GM12878 (cell line): ENCODE measurements at regions not wholly inside any gene's neighbourhood (a gene's known extent, or its start where the extent isn't known, plus 50 kb on each side); places are given as distances from the start of the nearest gene placed in this dataset.
A peak's percentile ranks its signal among the peaks of the same experiment; 100 is the strongest.

Experiments
- ATAC-seq: fragments of 200-7000 bp; cut with Tn5 transposase; 3 replicates; pipeline ENCODE4 v1.9.1; 2020; ENCODE audit warnings: mild to moderate bottlenecking, moderate library complexity
- BruUV-seq: library from RNA; stranded (reverse); fragments of 400-500 nt; replicated peaks from 2 replicates; lab custom pipeline; 2021; lab: Mats Ljungman, UMichigan
- CTCF ChIA-PET: fragments of 300-600 bp; sonication (Branson Sonifier 250); formaldehyde crosslinking; extraction: SDS; loops from one replicate; lab custom pipeline; 2021; ENCODE audit warnings: inconsistent platforms; lab: Yijun Ruan, JAX
- POLR2A ChIA-PET: fragments of 350-600 bp; formaldehyde crosslinking; extraction: SDS; loops from one replicate; lab custom pipeline; 2021; ENCODE audit warnings: inconsistent platforms; lab: Charles Lee
- RAD21 ChIA-PET: fragments of 300-600 bp; sonication (Branson Sonifier 250); formaldehyde crosslinking; loops from one replicate; lab custom pipeline; 2023; ENCODE audit warnings: antibody characterized with exemption; ENCODE audit not compliant: unreplicated experiment; lab: Charles Lee
- SMC1A ChIA-PET: fragments of 300-600 bp; sonication (Branson Sonifier 250); formaldehyde crosslinking; loops from one replicate; lab custom pipeline; 2023; ENCODE audit not compliant: unreplicated experiment, uncharacterized antibody; lab: Charles Lee
- DNase-seq: peaks from one replicate; pipeline ENCODE4 v3.0.0-alpha.2; 2011; ENCODE audit warnings: low read depth, low spot score
- FAIRE-seq: peaks from 3 replicates; lab custom pipeline; 2011; peaks lifted over from hg19 to GRCh38; lab: Jason Lieb, UNC
- H2AFZ ChIP-seq: 2 replicates; pipeline ENCODE4 v1.6.0; 2011; ENCODE audit warnings: low read depth, low read length, control low read depth; ENCODE audit not compliant: control insufficient read depth
- H3K27ac ChIP-seq: 2 replicates; pipeline ENCODE4 v1.5.1; 2011; ENCODE audit warnings: control low read depth; ENCODE audit not compliant: control insufficient read depth, insufficient read depth
- H3K27me3 ChIP-seq, 2 experiments: replicated peaks in 1 of 2; 2 replicates each; pipeline versions ENCODE4 v1.6.0 to v1.6.1; 2011; ENCODE audit warnings: low read length in 1 of 2; ENCODE audit not compliant: control insufficient read depth in 2 of 2, insufficient read depth in 2 of 2
- H3K36me3 ChIP-seq, 2 experiments: 2 replicates each; pipeline ENCODE4 v1.5.1; 2011; ENCODE audit warnings: low read length in 1 of 2; ENCODE audit not compliant: control insufficient read depth in 2 of 2, insufficient read depth in 2 of 2
- H3K4me1 ChIP-seq: 2 replicates; pipeline ENCODE4 v1.6.1; 2011; ENCODE audit warnings: mild to moderate bottlenecking, low read length, moderate library complexity, mixed read lengths; ENCODE audit not compliant: control insufficient read depth, insufficient read depth
- H3K4me2 ChIP-seq: 2 replicates; pipeline ENCODE4 v1.6.0; 2011; ENCODE audit warnings: control low read depth; ENCODE audit not compliant: control insufficient read depth, insufficient read depth
- H3K4me3 ChIP-seq: fragments of 200-600 bp; sonication (generic); 2 replicates; pipeline ENCODE4 v1.5.1; 2016
- H3K79me2 ChIP-seq: 2 replicates; pipeline ENCODE4 v1.6.0; 2011; ENCODE audit warnings: low read length; ENCODE audit not compliant: control insufficient read depth, insufficient read depth
- H3K9ac ChIP-seq: 2 replicates; pipeline ENCODE4 v1.8.0; 2011; ENCODE audit warnings: low read length, control low read depth, mixed read lengths; ENCODE audit not compliant: control insufficient read depth, insufficient read depth
- H3K9me3 ChIP-seq: replicated peaks from 3 replicates; pipeline ENCODE4 v1.5.1; 2011; ENCODE audit warnings: mild to moderate bottlenecking, low read length; ENCODE audit not compliant: control insufficient read depth, insufficient read depth
- H4K20me1 ChIP-seq: 2 replicates; pipeline ENCODE4 v1.6.0; 2011; ENCODE audit not compliant: control insufficient read depth, insufficient read depth
- ATF7 ChIP-seq: fragments of 450-650 bp; IDR thresholded peaks from 2 replicates; pipeline ENCODE4 v1.6.1; 2016; ENCODE audit warnings: low read depth, mild to moderate bottlenecking
- CBX3 ChIP-seq: fragments of 200-600 bp; sonication (generic); IDR thresholded peaks from 2 replicates; pipeline ENCODE4 v1.6.1; 2016; ENCODE audit warnings: low read depth, borderline replicate concordance
- EGR1 ChIP-seq, 2 experiments: IDR thresholded peaks; 1 replicate in 1 of 2; 2 replicates in 1 of 2; pipeline ENCODE4 v1.6.1; 2011 to 2012; ENCODE audit warnings: low read depth in 2 of 2, low read length in 2 of 2, borderline replicate concordance in 1 of 2, mild to moderate bottlenecking in 1 of 2, moderate library complexity in 1 of 2
- GABPA ChIP-seq: IDR thresholded peaks from 2 replicates; pipeline ENCODE4 v1.6.1; 2014; ENCODE audit warnings: antibody characterized with exemption, low read depth, mild to moderate bottlenecking, inconsistent platforms
- JUNB ChIP-seq: IDR thresholded peaks from 2 replicates; pipeline ENCODE4 v1.6.1; 2016; ENCODE audit warnings: antibody characterized with exemption, mild to moderate bottlenecking
- MEF2A ChIP-seq: IDR thresholded peaks from 2 replicates; pipeline ENCODE4 v1.6.1; 2011; ENCODE audit warnings: low read depth, mild to moderate bottlenecking, low read length, moderate library complexity; ENCODE audit not compliant: insufficient read depth
- MTA3 ChIP-seq: IDR thresholded peaks from 2 replicates; pipeline ENCODE4 v1.6.1; 2012; ENCODE audit warnings: low read length, inconsistent platforms, borderline replicate concordance
- MXI1 ChIP-seq: fragments of 150-350 bp; IDR thresholded peaks from 2 replicates; pipeline ENCODE4 v1.6.1; 2011; ENCODE audit warnings: low read depth, mild to moderate bottlenecking, inconsistent platforms, low read length, improper control_type of control experiment
- YBX1 ChIP-seq: fragments of 450-650 bp; IDR thresholded peaks from 2 replicates; pipeline ENCODE4 v1.6.1; 2016; ENCODE audit warnings: antibody characterized with exemption
- ZNF207 ChIP-seq: fragments of 450-650 bp; IDR thresholded peaks from 2 replicates; pipeline ENCODE4 v1.6.1; 2014; ENCODE audit warnings: antibody characterized with exemption, mild to moderate bottlenecking, borderline replicate concordance
- ZNF24 ChIP-seq: fragments of 450-650 bp; IDR thresholded peaks from 2 replicates; pipeline ENCODE4 v1.6.1; 2017; ENCODE audit warnings: antibody characterized with exemption, mild to moderate bottlenecking
- WGBS: methylation state at CpG from one replicate; pipeline ENCODE4 v1.1.6; 2016; ENCODE audit warnings: low lambda C conversion rate; ENCODE audit not compliant: insufficient replicate concordance, insufficient coverage; ENCODE audit errors: missing lambda C conversion rate; 5-methylcytosine and 5-hydroxymethylcytosine counted together
- in situ Hi-C: fragments of 300-500 bp; cut with MboI; formaldehyde crosslinking; loops from 9 replicates; pipeline ENCODE4 v1.14.3; 2018; ENCODE audit warnings: mixed read lengths
- intact Hi-C: fragments of 100-400 bp; cut with micrococcal nuclease; formaldehyde crosslinking; loops from one replicate; pipeline ENCODE4 v1.14.2; 2022; ENCODE audit not compliant: unreplicated experiment
- TF ChIP-seq, protein P1 (sequence below): fragments of 450-650 bp; IDR thresholded peaks from 2 replicates; pipeline ENCODE4 v1.6.1; 2016; ENCODE audit warnings: mild to moderate bottlenecking

DNA sequence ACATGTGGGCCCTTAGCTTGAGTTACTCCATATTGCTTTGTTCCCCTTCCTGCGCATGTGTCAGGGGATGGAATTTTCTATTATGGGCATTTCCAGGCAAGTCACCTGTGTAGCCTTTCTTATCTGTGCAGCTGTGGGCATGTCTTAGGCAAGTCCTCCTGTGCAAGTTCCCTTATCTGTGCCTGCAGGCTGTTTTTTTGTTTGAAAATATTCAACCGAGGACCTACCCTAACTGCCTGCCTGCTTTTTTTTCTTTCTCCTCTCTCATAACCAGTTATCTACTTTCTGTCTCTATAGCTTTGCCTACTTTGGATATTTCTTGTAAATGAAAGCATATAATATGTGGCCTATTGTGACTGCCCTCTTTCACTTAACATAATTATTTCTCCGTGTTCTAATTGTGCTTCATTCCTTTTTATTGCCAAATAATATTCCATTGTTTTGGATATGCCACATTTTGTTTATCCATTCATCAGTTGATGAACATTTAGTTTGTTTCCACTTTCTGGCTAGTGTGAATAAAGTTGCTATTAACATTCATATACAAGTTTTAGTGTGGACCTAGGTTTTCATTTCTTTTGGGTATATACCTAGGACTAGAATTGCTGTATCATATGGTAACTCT, 83.6 kb upstream of the CADM1 start:
- H2AFZ ChIP-seq: no peak overlapping the region
- POLR2A ChIA-PET: no interaction called here
- H3K4me2 ChIP-seq: no peak overlapping the region
- WGBS: 85% methylated on average over 3 of the region's 3 CpGs
- no peak for ATAC-seq
- FAIRE-seq: no peak
- no peaks in the 10 kb centered on the region for H4K20me1 ChIP-seq
- no peaks in the 10 kb centered on the region for H3K79me2 ChIP-seq
- intact Hi-C loops: no loop called here
- no TSS peak for BruUV-seq
- peaks cover 11% of the 10 kb centered on the region; the same call in 2 of the 3 replicates for H3K9me3 ChIP-seq
- H3K4me1 ChIP-seq: peaks cover 21% of the 10 kb centered on the region
- H3K27ac ChIP-seq: no peak overlapping the region
- H3K9ac ChIP-seq: no peak overlapping the region
- no peaks in the 10 kb centered on the region for H3K36me3 ChIP-seq
- SMC1A ChIA-PET: no interaction called here
- CTCF ChIA-PET: no interaction called here
- no peak for TF ChIP-seq CBX3
- RAD21 ChIA-PET: no interaction called here
- no peak for DNase-seq
- H3K27me3 ChIP-seq: no peaks in the 10 kb centered on the region
- in situ Hi-C loops: no loop called here
- H3K4me3 ChIP-seq: no peak overlapping the region

DNA sequence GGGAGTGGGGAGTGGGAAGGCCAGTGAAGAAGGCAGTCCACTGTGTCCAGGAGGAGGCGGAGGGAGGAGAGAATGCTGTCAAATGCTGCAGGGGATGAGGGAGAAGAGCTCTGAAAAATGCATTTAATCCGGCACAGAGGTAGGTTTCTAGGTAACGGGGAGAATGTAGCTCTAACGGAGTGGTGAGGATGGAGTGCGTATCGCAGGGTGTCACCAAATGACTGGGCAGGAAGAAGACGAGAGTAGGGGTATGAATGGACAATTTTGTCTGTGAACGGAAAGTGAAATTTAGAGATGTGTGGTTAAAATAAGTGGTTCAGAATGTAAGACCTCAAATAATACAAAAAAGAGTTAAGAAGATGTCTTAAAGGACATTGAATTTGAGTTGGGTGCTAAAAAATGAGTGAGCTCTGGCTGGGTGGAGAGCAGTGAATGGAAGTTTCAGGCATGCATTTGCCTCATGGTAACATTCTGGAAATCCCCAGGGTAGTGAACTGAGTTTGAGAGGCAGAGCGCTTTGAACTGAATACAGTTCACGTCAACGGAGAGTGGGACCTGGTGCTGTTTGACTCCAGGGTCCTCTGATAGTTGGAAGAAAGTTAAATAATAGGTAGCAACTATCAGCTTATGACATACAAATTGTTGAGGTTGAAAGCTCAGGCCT, 81.3 kb upstream of the CADM1 start:
- POLR2A ChIA-PET: interaction anchor here (0.7 to 1.2 kb wide), 2 partner anchors 290 to 334 kb away, joined by 3 to 5 read pairs; no protein-coding TSS in a partner anchor
- RAD21 ChIA-PET: interaction anchor here (0.7 to 2.0 kb wide), 6 partner anchors 61 to 489 kb away, joined by 3 to 6 read pairs (median 4); no protein-coding TSS in a partner anchor
- FAIRE-seq (peak; percentile 75), ATAC-seq (peak; percentile 96), DNase-seq (peak; percentile 83)
- no peaks in the 10 kb centered on the region for H3K36me3 ChIP-seq
- in situ Hi-C loops (no loop called here), intact Hi-C loops (loop anchor here (2.0 kb wide), 1 partner anchor 335 kb away; no protein-coding TSS in a partner anchor)
- H3K4me2 ChIP-seq: peak overlapping the region; percentile 28
- no peaks in the 10 kb centered on the region for H3K27me3 ChIP-seq
- CTCF ChIA-PET: interaction anchor here (0.6 to 1.5 kb wide), 8 partner anchors 12 to 937 kb away, joined by 3 to 5 read pairs (median 4); no protein-coding TSS in a partner anchor
- no peaks in the 10 kb centered on the region for H3K79me2 ChIP-seq
- H3K4me3 ChIP-seq: 0 out of 2 replicates have a peak overlapping the region, but pooled peaks have one; percentile 4
- peak overlapping the region; percentile 51 for H3K27ac ChIP-seq
- SMC1A ChIA-PET: interaction anchor here (0.6 to 1.4 kb wide), 12 partner anchors 22 to 528 kb away, joined by 3 to 8 read pairs (median 3); no protein-coding TSS in a partner anchor
- WGBS: under 1% methylated on average over 11 of the region's 11 CpGs
- H3K4me1 ChIP-seq: peaks cover 21% of the 10 kb centered on the region
- peak overlapping the region; percentile 19; the same call in 1 of the 2 replicates for H3K9ac ChIP-seq
- H2AFZ ChIP-seq: peak overlapping the region; percentile 31
- BruUV-seq: no TSS peak
- peaks cover 11% of the 10 kb centered on the region; the same call in 2 of the 3 replicates for H3K9me3 ChIP-seq
- H4K20me1 ChIP-seq: no peaks in the 10 kb centered on the region
- no peak for TF ChIP-seq ZNF207
- 0 out of 2 replicates have a peak, but pooled peaks have one; percentile 36 for TF ChIP-seq GABPA
- 0 out of 2 replicates have a peak, but pooled peaks have one; percentile 19 for TF ChIP-seq MEF2A
- no peak for TF ChIP-seq MXI1
- TF ChIP-seq YBX1: no peak
- no peak for TF ChIP-seq EGR1 (IDR thresholded peaks at IDR 0.05; ENCODE audit: borderline replicate concordance in 1 of 2, low read depth in 2 of 2, low read length in 2 of 2)
- TF ChIP-seq MTA3: peak; percentile 65; the same call in 1 of the 2 replicates
- peak; percentile 93 for TF ChIP-seq JUNB
- no peak for TF ChIP-seq ZNF24
- TF ChIP-seq ATF7: peak; percentile 62
- TF ChIP-seq, protein P1, sequence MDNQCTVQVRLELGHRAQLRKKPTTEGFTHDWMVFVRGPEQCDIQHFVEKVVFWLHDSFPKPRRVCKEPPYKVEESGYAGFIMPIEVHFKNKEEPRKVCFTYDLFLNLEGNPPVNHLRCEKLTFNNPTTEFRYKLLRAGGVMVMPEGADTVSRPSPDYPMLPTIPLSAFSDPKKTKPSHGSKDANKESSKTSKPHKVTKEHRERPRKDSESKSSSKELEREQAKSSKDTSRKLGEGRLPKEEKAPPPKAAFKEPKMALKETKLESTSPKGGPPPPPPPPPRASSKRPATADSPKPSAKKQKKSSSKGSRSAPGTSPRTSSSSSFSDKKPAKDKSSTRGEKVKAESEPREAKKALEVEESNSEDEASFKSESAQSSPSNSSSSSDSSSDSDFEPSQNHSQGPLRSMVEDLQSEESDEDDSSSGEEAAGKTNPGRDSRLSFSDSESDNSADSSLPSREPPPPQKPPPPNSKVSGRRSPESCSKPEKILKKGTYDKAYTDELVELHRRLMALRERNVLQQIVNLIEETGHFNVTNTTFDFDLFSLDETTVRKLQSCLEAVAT: peak; percentile 49; the same call in 1 of the 2 replicates
